HG02642 (cell line): ENCODE measurements at regions not wholly inside any gene's neighbourhood (a gene's known extent, or its start where the extent isn't known, plus 50 kb on each side); places are given as distances from the start of the nearest gene placed in this dataset.

Experiments
- ATAC-seq: cut with Tn5 transposase; IDR thresholded peaks from one replicate; pipeline ENCODE4 v1.9.1; 2021; ENCODE audit warnings: mild to moderate bottlenecking; ENCODE audit not compliant: unreplicated experiment, poor library complexity

DNA sequence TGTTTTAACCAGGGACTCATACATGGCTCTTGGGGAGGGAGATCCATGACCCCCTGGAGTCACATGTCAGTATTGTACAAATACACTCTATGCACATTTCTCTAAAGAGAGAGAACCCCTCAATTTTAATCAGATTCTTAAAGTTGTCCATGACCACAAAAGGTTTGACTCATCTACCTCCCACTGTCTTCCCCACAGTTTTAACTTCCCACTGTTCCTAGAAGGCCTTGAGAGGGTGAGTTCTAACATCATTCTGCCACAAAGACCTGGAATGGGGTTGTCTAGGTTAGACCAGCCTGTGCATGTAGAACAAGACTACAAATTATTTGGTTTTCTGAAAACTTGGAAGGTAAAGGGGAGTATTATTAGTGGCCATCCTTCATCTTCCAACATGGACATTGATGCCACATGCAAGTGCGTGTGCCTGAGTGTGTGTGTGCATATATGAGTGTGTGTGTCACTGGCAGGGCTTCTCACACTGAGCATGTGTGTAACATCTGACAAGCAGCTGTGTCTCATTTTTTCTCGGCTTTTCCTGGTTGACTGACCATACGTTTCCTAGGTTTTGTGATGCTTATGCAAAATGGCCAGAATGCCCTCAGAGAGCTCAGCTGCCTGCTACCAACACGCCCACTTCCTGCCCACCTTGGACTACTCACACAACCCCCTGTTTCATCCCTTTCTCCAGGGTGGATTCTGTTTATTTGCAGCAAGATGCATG, 94.6 kb upstream of the LGALSL start:
- ATAC-seq: peak; percentile 46

GRCh38 chr2:64359892-64360657, 93.9 kb upstream of the LGALSL start:
- peak; percentile 80 for ATAC-seq

DNA sequence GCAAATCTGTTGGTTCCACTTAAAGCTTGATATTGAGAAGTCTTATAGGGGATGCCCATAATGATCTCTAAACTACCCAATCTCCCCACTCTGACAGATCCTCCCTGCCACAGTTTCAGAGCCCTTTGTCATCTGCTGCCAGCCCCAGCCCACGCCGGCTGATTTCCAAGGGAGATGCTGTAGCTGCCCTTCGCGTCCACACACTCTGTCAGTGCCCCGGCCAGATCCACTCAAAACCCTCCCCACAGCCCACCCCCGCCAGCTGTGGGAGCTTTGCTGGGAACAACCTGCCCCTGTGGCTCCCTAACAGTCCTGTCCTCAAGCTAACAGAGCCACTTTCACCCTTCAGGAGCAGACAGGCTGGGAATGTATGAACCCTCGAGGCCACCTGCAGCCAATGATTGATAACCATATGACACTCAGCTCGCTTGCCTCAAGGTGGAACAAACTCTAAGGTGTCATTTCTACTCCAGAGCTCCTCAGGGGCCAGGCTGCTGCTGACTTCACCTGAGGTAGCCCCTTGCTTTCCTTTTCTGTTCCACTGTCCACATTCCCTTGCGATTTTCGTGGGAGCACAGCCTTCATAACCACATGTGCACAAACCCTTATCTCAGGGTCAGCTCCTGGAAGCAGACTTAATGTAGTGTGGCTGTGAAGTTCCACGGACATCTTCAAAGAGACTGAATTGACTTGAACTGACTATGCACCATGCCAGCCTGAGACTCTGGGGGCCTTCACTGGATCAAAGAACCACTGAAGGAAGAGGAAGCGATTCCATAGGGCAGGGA, 92.6 kb upstream of the LGALSL start:
- no peak for ATAC-seq

DNA sequence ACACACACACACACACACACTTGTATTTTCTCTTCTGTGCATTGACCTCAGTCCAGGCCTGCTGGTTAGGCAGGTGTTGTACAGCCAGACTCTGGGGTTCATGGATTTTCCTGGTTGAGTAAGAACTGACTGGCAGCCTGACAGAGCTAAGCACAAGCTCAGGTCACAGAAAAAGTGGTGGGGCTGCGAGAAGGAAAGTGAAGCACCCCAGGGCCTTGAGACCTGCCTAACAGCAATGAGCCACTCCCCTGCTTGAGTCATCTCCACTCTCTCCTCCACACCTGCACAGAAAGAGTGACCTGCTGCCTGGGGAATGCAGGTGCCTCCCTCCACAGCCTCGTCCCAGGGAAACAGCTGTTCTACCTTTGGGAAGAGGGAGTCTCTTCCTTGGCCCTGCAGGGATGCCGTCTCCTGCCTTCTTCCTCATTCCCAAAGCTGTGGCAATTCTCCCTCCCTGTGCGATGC, 91.4 kb upstream of the LGALSL start:
- ATAC-seq: no peak

GRCh38 chr2:64363140-64363539, 90.8 kb upstream of the LGALSL start:
- no peak for ATAC-seq

GRCh38 chr2:64363848-64364247, 90.1 kb upstream of the LGALSL start:
- ATAC-seq: no peak

DNA sequence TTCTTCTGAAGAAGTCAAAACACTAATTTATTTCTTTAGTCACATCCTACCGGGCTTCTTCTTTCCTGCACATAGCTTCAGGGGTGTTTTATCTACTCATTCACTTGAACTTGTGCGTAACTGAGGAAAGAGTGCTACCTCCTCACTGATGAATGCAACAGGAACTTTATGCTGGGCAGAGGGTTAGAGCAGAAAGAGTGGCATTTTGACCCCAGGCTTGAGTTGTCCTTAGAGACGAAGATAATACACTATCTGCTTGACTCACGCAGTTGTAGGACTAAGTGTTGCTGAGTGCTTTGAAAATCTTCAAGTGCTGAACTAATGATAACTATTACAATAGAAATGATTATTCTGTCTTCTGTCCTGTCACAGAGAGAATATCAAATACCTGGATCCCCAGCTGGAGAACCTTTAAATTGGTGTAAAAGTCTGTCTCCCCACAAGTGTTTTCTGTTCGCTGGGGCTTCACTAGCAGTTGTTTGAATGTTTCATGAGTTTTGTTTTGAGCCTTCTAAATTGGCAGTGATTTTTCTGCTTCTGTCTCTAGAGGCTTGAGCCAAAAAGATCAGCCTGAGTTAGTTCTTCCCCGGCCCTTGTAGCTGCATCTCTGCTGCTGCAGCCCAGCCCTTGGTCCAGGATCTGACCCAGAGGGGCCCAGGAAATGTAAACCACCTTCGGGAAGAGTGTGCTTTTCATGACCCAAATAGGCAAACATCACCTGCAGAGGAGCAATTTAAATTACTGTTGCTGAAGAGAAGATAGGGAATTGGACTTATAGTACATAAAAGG, 86.3 kb upstream of the LGALSL start:
- no peak for ATAC-seq

GRCh38 chr2:64369706-64370105, 84.3 kb upstream of the LGALSL start:
- ATAC-seq: no peak

- ATAC-seq: no peak
These were observed 82.2 kb upstream of the LGALSL start for GRCh38 chr2:64371727-64372126.

DNA sequence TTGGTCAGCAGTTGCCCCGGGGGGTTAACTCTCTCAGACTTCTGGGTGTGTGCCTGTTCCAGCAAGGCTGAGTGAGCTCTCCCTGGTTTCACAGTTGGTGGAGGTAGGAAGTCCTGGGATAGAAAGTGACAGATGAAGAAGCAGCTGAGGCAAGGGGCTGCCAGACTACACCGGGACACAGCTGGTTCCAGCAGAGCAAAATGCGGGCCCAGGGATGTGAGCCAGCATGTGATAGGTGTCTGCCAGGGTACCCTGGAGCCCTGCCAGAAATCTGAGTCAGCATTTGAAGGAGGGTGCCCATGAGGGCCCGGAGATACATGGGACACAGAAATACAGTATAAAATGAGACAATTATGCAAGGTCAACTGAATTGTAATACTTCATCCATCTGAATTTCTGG, 79.3 kb upstream of the LGALSL start:
- no peak for ATAC-seq

DNA sequence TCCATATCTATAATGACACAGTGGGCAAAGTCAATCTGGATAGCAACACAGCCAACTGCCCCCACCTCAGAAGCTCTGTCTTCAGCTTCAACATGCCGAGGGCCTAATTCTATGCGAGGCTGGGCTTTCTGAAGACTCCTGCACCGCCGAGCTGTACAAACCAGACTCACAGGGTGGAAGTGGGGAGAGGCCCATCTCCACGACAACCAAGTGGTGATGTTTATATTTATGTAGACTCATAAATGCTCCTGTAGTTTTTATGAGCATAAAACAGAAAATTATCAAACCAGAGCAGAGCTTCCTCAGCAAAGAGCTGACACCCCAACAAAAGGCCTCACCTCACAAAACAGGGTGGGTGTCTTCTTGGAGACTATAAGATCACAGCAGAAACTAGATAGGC, 77.0 kb upstream of the LGALSL start:
- no peak for ATAC-seq

- ATAC-seq: no peak
These were observed 74.8 kb upstream of the LGALSL start for GRCh38 chr2:64379186-64379585.

- no peak for ATAC-seq
These were observed 73.0 kb upstream of the LGALSL start for GRCh38 chr2:64380853-64381527.

- ATAC-seq: no peak
These were observed 70.9 kb upstream of the LGALSL start for GRCh38 chr2:64383016-64383591.

GRCh38 chr2:64383881-64384280, 70.1 kb upstream of the LGALSL start:
- no peak for ATAC-seq

- ATAC-seq: no peak
These were observed 67.3 kb upstream of the LGALSL start for GRCh38 chr2:64386676-64387075.

DNA sequence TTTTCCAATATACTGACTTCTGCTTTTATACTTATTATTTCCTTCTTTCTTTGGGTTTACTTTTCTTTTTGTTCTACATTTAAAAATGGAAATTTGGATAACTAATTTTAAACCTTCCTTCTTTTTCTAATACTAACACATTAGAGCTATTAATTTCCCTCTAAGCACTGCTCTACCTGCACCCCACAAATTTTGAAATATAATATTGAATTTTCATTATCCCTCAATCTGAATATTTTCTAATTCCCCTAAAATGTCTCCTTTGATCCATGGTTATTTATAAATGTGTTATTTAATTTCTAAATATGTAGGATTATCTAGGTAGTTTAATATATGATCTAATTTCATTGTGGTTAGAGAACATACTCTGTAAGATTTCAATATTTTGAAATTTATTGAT, 63.4 kb upstream of the LGALSL start:
- ATAC-seq: no peak

GRCh38 chr2:64391424-64391823, 62.5 kb upstream of the LGALSL start:
- ATAC-seq: no peak

DNA sequence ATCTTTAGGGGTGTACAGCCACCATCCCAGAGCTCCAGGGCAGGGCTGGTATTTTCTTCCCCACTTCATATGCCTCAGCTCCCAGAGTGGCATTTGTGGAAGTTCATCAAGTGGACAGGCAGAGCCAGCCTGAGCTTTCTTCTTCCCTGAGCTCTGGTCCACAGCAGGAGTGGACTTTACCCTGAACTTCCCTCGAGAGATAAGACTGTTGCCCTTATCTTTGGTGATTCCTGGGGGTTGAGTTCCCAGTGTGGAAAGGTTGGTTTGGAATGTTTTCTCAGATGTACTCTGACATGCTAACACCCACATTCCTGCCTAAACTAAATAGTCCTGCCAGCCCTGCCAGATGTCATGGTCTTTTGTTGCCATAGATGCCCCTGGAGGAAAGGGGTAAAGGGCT, 62.0 kb upstream of the LGALSL start:
- no peak for ATAC-seq
